H9 (cell line): ENCODE measurements at regions not wholly inside any gene's neighbourhood (a gene's known extent, or its start where the extent isn't known, plus 50 kb on each side); places are given as distances from the start of the nearest gene placed in this dataset.

ENCODE experiments used
- DNase-seq: peaks from one replicate; pipeline ENCODE4 v3.0.0-alpha.2; 2017
- H2AFZ ChIP-seq: one replicate; pipeline ENCODE4 v1.6.1; 2013; ENCODE audit warnings: mild to moderate bottlenecking, low read length, control low read depth, moderate library complexity
- H2AK5ac ChIP-seq: 2 replicates; pipeline ENCODE4 v1.6.1; 2013; ENCODE audit warnings: low read length, control low read depth, mixed read lengths; ENCODE audit not compliant: insufficient read length
- H2BK120ac ChIP-seq: one replicate; pipeline ENCODE4 v1.6.1; 2013; ENCODE audit warnings: low read depth, mild to moderate bottlenecking, low read length, control low read depth, inconsistent platforms; ENCODE audit not compliant: poor library complexity, severe bottlenecking
- H2BK12ac ChIP-seq: 2 replicates; pipeline ENCODE4 v1.6.1; 2013; ENCODE audit warnings: low read length, control low read depth, mixed read lengths, low read depth; ENCODE audit not compliant: insufficient read length
- H2BK15ac ChIP-seq: 2 replicates; pipeline ENCODE4 v1.6.1; 2013; ENCODE audit warnings: low read depth, low read length, control low read depth
- H2BK20ac ChIP-seq: one replicate; pipeline ENCODE4 v1.6.1; 2013; ENCODE audit warnings: low read depth, mild to moderate bottlenecking, low read length, control low read depth, inconsistent platforms; ENCODE audit not compliant: poor library complexity, severe bottlenecking
- H2BK5ac ChIP-seq: 2 replicates; pipeline ENCODE4 v1.6.1; 2013; ENCODE audit warnings: low read length, control low read depth, mixed read lengths; ENCODE audit not compliant: insufficient read length
- H3K14ac ChIP-seq: 2 replicates; pipeline ENCODE4 v1.6.1; 2013; ENCODE audit warnings: low read length, control low read depth; ENCODE audit not compliant: insufficient read depth
- H3K18ac ChIP-seq: 2 replicates; pipeline ENCODE4 v1.6.1; 2013; ENCODE audit warnings: low read depth, mild to moderate bottlenecking, mixed read lengths, low read length, control low read depth; ENCODE audit not compliant: insufficient read length
- H3K23ac ChIP-seq: 2 replicates; pipeline ENCODE4 v1.6.1; 2013; ENCODE audit warnings: low read length, control low read depth, mixed read lengths, low read depth; ENCODE audit not compliant: insufficient read length
- H3K23me2 ChIP-seq: 2 replicates; pipeline ENCODE4 v1.6.1; 2013; ENCODE audit warnings: low read depth, mild to moderate bottlenecking, mixed read lengths, low read length, control low read depth; ENCODE audit not compliant: insufficient read length, poor library complexity, severe bottlenecking
- H3K27ac ChIP-seq: 2 replicates; pipeline ENCODE4 v1.5.1; 2013; ENCODE audit warnings: low read length, control low read depth, mixed read lengths, low read depth; ENCODE audit not compliant: insufficient read length
- H3K27me3 ChIP-seq: 2 replicates; pipeline ENCODE4 v1.6.1; 2013; ENCODE audit warnings: low read length, control low read depth, inconsistent platforms; ENCODE audit not compliant: insufficient read depth
- H3K4ac ChIP-seq: 2 replicates; pipeline ENCODE4 v1.6.1; 2013; ENCODE audit warnings: low read depth, mild to moderate bottlenecking, control low read depth, inconsistent platforms, low read length, moderate library complexity
- H3K4me1 ChIP-seq: 2 replicates; pipeline ENCODE4 v1.6.1; 2013; ENCODE audit warnings: low read length, control low read depth, inconsistent platforms; ENCODE audit not compliant: insufficient read depth
- H3K4me2 ChIP-seq: 2 replicates; pipeline ENCODE4 v1.6.1; 2013; ENCODE audit warnings: low read length, control low read depth, mixed read lengths; ENCODE audit not compliant: insufficient read length, insufficient read depth
- H3K56ac ChIP-seq: 2 replicates; pipeline ENCODE4 v1.6.1; 2013; ENCODE audit warnings: low read depth, mild to moderate bottlenecking, mixed read lengths, low read length, control low read depth; ENCODE audit not compliant: insufficient read length
- H3K79me1 ChIP-seq: 2 replicates; pipeline ENCODE4 v1.6.1; 2013; ENCODE audit warnings: low read depth, mild to moderate bottlenecking, moderate library complexity, low read length, control low read depth, inconsistent platforms; ENCODE audit not compliant: insufficient read depth, poor library complexity, severe bottlenecking
- H3K79me2 ChIP-seq: 2 replicates; pipeline ENCODE4 v1.6.1; 2013; ENCODE audit warnings: low read length, control low read depth, inconsistent platforms; ENCODE audit not compliant: insufficient read depth
- H3K9ac ChIP-seq: 2 replicates; pipeline ENCODE4 v1.6.1; 2013; ENCODE audit warnings: low read length, control low read depth, mixed read lengths; ENCODE audit not compliant: insufficient read length; ENCODE audit errors: extremely low read depth
- H3K9me3 ChIP-seq: one replicate; pipeline ENCODE4 v1.6.1; 2013; ENCODE audit warnings: low read depth, low read length, inconsistent platforms; ENCODE audit not compliant: control insufficient read depth
- H3T11ph ChIP-seq: one replicate; pipeline ENCODE4 v1.6.1; 2013; ENCODE audit warnings: mild to moderate bottlenecking, low read length, control low read depth, inconsistent platforms
- H4K20me1 ChIP-seq: one replicate; pipeline ENCODE4 v1.6.1; 2013; ENCODE audit not compliant: control insufficient read depth, insufficient read length, insufficient read depth
- H4K5ac ChIP-seq: 2 replicates; pipeline ENCODE4 v1.6.1; 2013; ENCODE audit warnings: low read depth, mild to moderate bottlenecking, mixed read lengths, low read length, control low read depth; ENCODE audit not compliant: insufficient read length
- H4K8ac ChIP-seq: replicated peaks from 2 replicates; pipeline ENCODE4 v1.6.1; 2013; ENCODE audit warnings: low read length, control low read depth, mixed read lengths, low read depth; ENCODE audit not compliant: insufficient read length
- H4K91ac ChIP-seq: 2 replicates; pipeline ENCODE4 v1.6.1; 2013; ENCODE audit warnings: low read depth, mild to moderate bottlenecking, moderate library complexity, mixed read lengths, low read length, control low read depth; ENCODE audit not compliant: insufficient read length
- H3K27ac Mint-ChIP-seq, 3 experiments: 2 replicates in 2 of 3; 3 replicates in 1 of 3; pipeline ENCODE4 v1.8.0; 2020 to 2021; ENCODE audit warnings: mixed read lengths in 3 of 3, mild to moderate bottlenecking in 1 of 3, moderate library complexity in 1 of 3
- H3K27me3 Mint-ChIP-seq: 2 replicates; pipeline ENCODE4 v1.8.0; 2021; ENCODE audit warnings: low read depth, mild to moderate bottlenecking, moderate library complexity, mixed read lengths
- H3K36me3 Mint-ChIP-seq, 3 experiments: 2 replicates in 2 of 3; 3 replicates in 1 of 3; pipeline ENCODE4 v1.8.0; 2020 to 2021; ENCODE audit warnings: low read depth in 3 of 3, mixed read lengths in 3 of 3; ENCODE audit not compliant: insufficient read depth in 1 of 3
- H3K4me1 Mint-ChIP-seq, 2 experiments: 2 replicates each; pipeline ENCODE4 v1.8.0; 2020; ENCODE audit warnings: mixed read lengths in 2 of 2
- H3K4me3 Mint-ChIP-seq, 2 experiments: 2 replicates in 1 of 2; 3 replicates in 1 of 2; pipeline ENCODE4 v1.8.0; 2020 to 2021; ENCODE audit warnings: mild to moderate bottlenecking in 2 of 2, mixed read lengths in 2 of 2, moderate library complexity in 1 of 2
- H3K9me3 Mint-ChIP-seq, 2 experiments: 2 replicates in 1 of 2; 3 replicates in 1 of 2; pipeline ENCODE4 v1.8.0; 2020; ENCODE audit warnings: mild to moderate bottlenecking in 2 of 2, mixed read lengths in 2 of 2, moderate library complexity in 1 of 2
- WGBS: extraction: QIAGEN DNeasy Blood & Tissue Kit; methylation state at CpG from one replicate; pipeline ENCODE4 v1.1.7; 2013; ENCODE audit warnings: missing lambda C conversion rate, low lambda C conversion rate, mixed read lengths; ENCODE audit not compliant: insufficient read length; ENCODE audit errors: extremely low coverage; 5-methylcytosine and 5-hydroxymethylcytosine counted together
- TF ChIP-seq, protein P1 (sequence below): fragments of 200-600 bp; sonication (generic); conservative IDR thresholded peaks from 3 replicates; pipeline ENCODE4 v1.8.0; 2021; ENCODE audit warnings: antibody characterized with exemption, mild to moderate bottlenecking

DNA sequence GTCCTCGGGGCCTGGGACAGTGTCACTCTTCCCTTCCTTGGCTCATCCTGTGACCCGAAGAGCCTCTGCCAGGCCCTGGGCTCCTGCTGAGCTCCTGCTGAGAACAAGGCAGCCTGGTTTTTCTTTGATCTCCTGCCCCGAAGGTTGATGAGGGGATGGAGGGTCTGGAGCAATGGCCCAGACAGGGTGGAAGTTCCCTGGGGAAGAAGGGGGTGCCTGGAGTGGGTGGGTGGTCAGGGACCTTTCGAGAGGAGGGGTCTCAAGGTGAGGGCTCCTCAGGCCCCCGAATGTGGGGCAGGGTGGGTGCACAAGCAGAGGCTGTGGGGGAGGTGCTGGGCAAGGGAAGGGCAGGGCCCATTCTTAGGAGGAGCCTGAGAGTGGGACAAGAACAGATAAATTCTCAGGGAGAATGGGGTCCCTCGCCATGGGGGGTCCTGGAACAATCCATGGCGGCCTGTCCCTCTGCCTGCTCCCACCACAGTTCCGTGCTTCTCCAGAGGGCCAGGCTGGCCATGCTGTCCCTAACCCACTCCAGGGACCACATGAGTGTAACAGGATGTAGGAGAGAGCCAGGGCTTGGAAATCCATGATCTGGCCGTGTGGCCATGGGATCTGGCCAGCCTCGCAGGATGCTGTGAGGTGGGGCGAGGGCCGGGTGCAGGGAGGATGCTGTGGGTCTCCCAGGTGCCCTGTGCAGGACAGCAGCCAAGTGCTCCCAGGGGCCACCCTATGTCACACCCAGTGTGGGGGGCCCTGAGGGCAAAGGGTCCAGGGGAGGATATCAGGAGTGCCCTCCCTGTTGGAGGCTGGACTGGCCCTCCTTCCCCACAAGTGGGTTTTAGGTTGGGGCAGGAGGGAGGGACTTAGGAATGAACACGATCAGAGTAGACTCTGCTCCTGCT lies 128.5 kb upstream of the LPCAT1 start:
- no peak overlapping the region for H3K4me2 ChIP-seq
- no peak overlapping the region for H2AFZ ChIP-seq
- H3K79me1 ChIP-seq = no peaks in the 10 kb centered on the region
- no peaks in the 10 kb centered on the region for H3K79me2 ChIP-seq
- H3K27me3 ChIP-seq = no peaks in the 10 kb centered on the region; the same call in 1 of the 2 replicates
- H4K91ac ChIP-seq = no peak overlapping the region
- H3K56ac ChIP-seq = no peak overlapping the region
- no peak overlapping the region for H2BK12ac ChIP-seq
- Mint-ChIP-seq H3K36me3 (no peaks in the 10 kb centered on the region), H3K9me3 (peaks cover 0 to 2% of the 10 kb centered on the region in 2 experiments; a peak in 1 of 5 replicates), H3K27me3 (peaks cover 78% of the 10 kb centered on the region), H3K27ac (no peak overlapping the region), H3K4me1 (peaks cover 8 to 13% of the 10 kb centered on the region in 2 experiments), H3K4me3 (no peak overlapping the region; a peak in 1 of 5 replicates)
- no peak overlapping the region for H3K9ac ChIP-seq
- H2BK20ac ChIP-seq = no peak overlapping the region
- no peak overlapping the region for H4K5ac ChIP-seq
- H2AK5ac ChIP-seq = no peak overlapping the region
- H3K27ac ChIP-seq = no peak overlapping the region
- H3K4ac ChIP-seq = no peak overlapping the region
- no CpG with 5 or more reads among the region's 13 CpGs for WGBS
- no peak overlapping the region for H4K8ac ChIP-seq
- H3K23ac ChIP-seq = no peak overlapping the region
- H3K9me3 ChIP-seq = no peaks in the 10 kb centered on the region
- H3K4me1 ChIP-seq = no peaks in the 10 kb centered on the region
- H2BK15ac ChIP-seq = no peak overlapping the region
- H4K20me1 ChIP-seq = no peaks in the 10 kb centered on the region
- H2BK5ac ChIP-seq = no peak overlapping the region
- no peak overlapping the region; the same call in 1 of the 2 replicates for H3K14ac ChIP-seq
- no peak overlapping the region for H3K18ac ChIP-seq
- no peak overlapping the region for H2BK120ac ChIP-seq
- DNase-seq = peak; percentile 27
- TF ChIP-seq, protein P1, sequence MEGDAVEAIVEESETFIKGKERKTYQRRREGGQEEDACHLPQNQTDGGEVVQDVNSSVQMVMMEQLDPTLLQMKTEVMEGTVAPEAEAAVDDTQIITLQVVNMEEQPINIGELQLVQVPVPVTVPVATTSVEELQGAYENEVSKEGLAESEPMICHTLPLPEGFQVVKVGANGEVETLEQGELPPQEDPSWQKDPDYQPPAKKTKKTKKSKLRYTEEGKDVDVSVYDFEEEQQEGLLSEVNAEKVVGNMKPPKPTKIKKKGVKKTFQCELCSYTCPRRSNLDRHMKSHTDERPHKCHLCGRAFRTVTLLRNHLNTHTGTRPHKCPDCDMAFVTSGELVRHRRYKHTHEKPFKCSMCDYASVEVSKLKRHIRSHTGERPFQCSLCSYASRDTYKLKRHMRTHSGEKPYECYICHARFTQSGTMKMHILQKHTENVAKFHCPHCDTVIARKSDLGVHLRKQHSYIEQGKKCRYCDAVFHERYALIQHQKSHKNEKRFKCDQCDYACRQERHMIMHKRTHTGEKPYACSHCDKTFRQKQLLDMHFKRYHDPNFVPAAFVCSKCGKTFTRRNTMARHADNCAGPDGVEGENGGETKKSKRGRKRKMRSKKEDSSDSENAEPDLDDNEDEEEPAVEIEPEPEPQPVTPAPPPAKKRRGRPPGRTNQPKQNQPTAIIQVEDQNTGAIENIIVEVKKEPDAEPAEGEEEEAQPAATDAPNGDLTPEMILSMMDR = no peak
- H3K23me2 ChIP-seq = no peaks in the 10 kb centered on the region
- H3T11ph ChIP-seq = no peak overlapping the region
